K562 (cell line): ENCODE measurements at regions not wholly inside any gene's neighbourhood (a gene's known extent, or its start where the extent isn't known, plus 50 kb on each side); places are given as distances from the start of the nearest gene placed in this dataset.

Experiments used
- ATAC-seq: fragments of 200-7000 bp; cut with Tn5 transposase; 3 replicates; pipeline ENCODE4 v1.9.1; 2020; ENCODE audit warnings: moderate library complexity
- BruUV-seq: library from RNA; stranded (reverse); fragments of 400-500 nt; replicated peaks from 2 replicates; lab custom pipeline; 2021; lab: Mats Ljungman, UMichigan
- CTCF ChIA-PET: fragments of 300-600 bp; formaldehyde crosslinking; extraction: SDS; loops from one replicate; lab custom pipeline; 2021; ENCODE audit warnings: low intra/inter-chr PET ratio; lab: Yijun Ruan, JAX
- POLR2A ChIA-PET: fragments of 300-600, 350-650 bp; sonication (Branson Sonifier 250); formaldehyde crosslinking; extraction: SDS; loops from one replicate; lab custom pipeline; 2021; ENCODE audit warnings: antibody characterized with exemption, inconsistent platforms; lab: Yijun Ruan, JAX
- DNase-seq, 4 experiments: peaks; one replicate each; pipeline versions ENCODE4 v3.0.0 to v3.0.0-alpha.2; 2011 to 2018; ENCODE audit warnings: low spot score in 3 of 4, mixed read lengths in 3 of 4; ENCODE audit errors: extremely low read depth in 1 of 4
- FAIRE-seq: peaks from 2 replicates; lab custom pipeline; 2011; peaks lifted over from hg19 to GRCh38; lab: Jason Lieb, UNC
- H2AFZ ChIP-seq: 2 replicates; pipeline ENCODE4 v1.6.0; 2011; ENCODE audit warnings: low read depth, low read length, control low read depth, inconsistent platforms
- H3K27ac ChIP-seq: fragments of 200-600 bp; 3 replicates; pipeline ENCODE4 v1.8.0; 2011; ENCODE audit warnings: low read depth, mild to moderate bottlenecking, control low read depth, inconsistent platforms, low read length, moderate library complexity, mixed read lengths; ENCODE audit errors: extremely low read depth
- H3K27me3 ChIP-seq, 2 experiments: fragments of 300-600 bp in 1 of 2; 2 replicates in 1 of 2; 3 replicates in 1 of 2; pipeline versions ENCODE4 v1.6.0 to v1.8.0; 2011; ENCODE audit warnings: inconsistent platforms in 2 of 2, low read length in 2 of 2, mild to moderate bottlenecking in 1 of 2, mixed read lengths in 1 of 2, moderate library complexity in 1 of 2; ENCODE audit not compliant: control insufficient read depth in 2 of 2, insufficient read depth in 2 of 2
- H3K36me3 ChIP-seq: fragments of 300-600 bp; 3 replicates; pipeline ENCODE4 v1.8.0; 2011; ENCODE audit warnings: mild to moderate bottlenecking, low read length, inconsistent platforms; ENCODE audit not compliant: control insufficient read depth, insufficient read depth
- H3K4me1 ChIP-seq, 2 experiments: fragments of 200-600 bp in 1 of 2; replicated peaks in 1 of 2; 2 replicates in 1 of 2; 3 replicates in 1 of 2; pipeline versions ENCODE4 v1.5.1 to v1.8.0; 2011; ENCODE audit warnings: inconsistent platforms in 2 of 2, low read length in 2 of 2, mild to moderate bottlenecking in 1 of 2, mixed read lengths in 1 of 2, moderate library complexity in 1 of 2; ENCODE audit not compliant: control insufficient read depth in 2 of 2, insufficient read depth in 2 of 2
- H3K4me2 ChIP-seq: 2 replicates; pipeline ENCODE4 v1.6.1; 2011; ENCODE audit warnings: low read length, control low read depth, inconsistent platforms, mixed read lengths; ENCODE audit not compliant: insufficient read depth
- H3K4me3 ChIP-seq: fragments of 200-600 bp; sonication (generic), shearing (Covaris generic); 2 replicates; pipeline ENCODE4 v1.5.1; 2016; ENCODE audit warnings: control low read depth, inconsistent platforms
- H3K79me2 ChIP-seq: fragments of 200-600 bp; 3 replicates; pipeline ENCODE4 v1.8.0; 2011; ENCODE audit warnings: low read length, inconsistent platforms; ENCODE audit not compliant: control insufficient read depth, insufficient read depth
- H3K9ac ChIP-seq, 2 experiments: 2 replicates each; pipeline versions ENCODE4 v1.6.0 to v1.6.1; 2011; ENCODE audit warnings: low read depth in 2 of 2, low read length in 2 of 2, control low read depth in 1 of 2, inconsistent platforms in 1 of 2, mild to moderate bottlenecking in 1 of 2, mixed read lengths in 1 of 2; ENCODE audit not compliant: insufficient read depth in 1 of 2
- H3K9me1 ChIP-seq: one replicate; pipeline ENCODE4 v1.6.0; 2011; ENCODE audit warnings: inconsistent platforms, mild to moderate bottlenecking, low read length, moderate library complexity; ENCODE audit not compliant: control insufficient read depth, insufficient read depth
- H3K9me3 ChIP-seq: replicated peaks from 2 replicates; pipeline ENCODE4 v1.5.1; 2011; ENCODE audit warnings: low read depth, low read length, inconsistent platforms; ENCODE audit not compliant: control insufficient read depth, insufficient read depth
- H4K20me1 ChIP-seq: replicated peaks from 2 replicates; pipeline ENCODE4 v1.6.1; 2011; ENCODE audit warnings: low read length, inconsistent platforms, mixed read lengths; ENCODE audit not compliant: control insufficient read depth, insufficient read depth
- CBFA2T3 ChIP-seq: fragments of 450-650 bp; IDR thresholded peaks from 2 replicates; pipeline ENCODE4 v1.6.1; 2017
- COPS2 ChIP-seq: fragments of 450-650 bp; conservative IDR thresholded peaks from 2 replicates; pipeline ENCODE4 v1.6.1; 2016; ENCODE audit warnings: mild to moderate bottlenecking, moderate library complexity
- CSDE1 ChIP-seq, 2 experiments: fragments of 450-650 bp; IDR thresholded peaks; 2 replicates each; pipeline ENCODE4 v1.6.1; 2016; ENCODE audit warnings: mild to moderate bottlenecking in 1 of 2
- ELF4 ChIP-seq: fragments of 450-650 bp; formaldehyde crosslinking; IDR thresholded peaks from 2 replicates; pipeline ENCODE4 v1.4.0; 2022; ENCODE audit warnings: missing genetic modification characterization
- HMG20B ChIP-seq: fragments of 250-450 bp; sonication (Bioruptor Pico); IDR thresholded peaks from 2 replicates; pipeline ENCODE4 v1.5.0; 2021; ENCODE audit warnings: mild to moderate bottlenecking
- HNRNPUL1 ChIP-seq: fragments of 200-400 bp; formaldehyde crosslinking; IDR thresholded peaks from 2 replicates; pipeline ENCODE4 v1.6.1; 2017; ENCODE audit warnings: low read length
- MYC ChIP-seq, 2 experiments: fragments of 250-450 bp in 1 of 2; sonication (Bioruptor Pico) in 1 of 2; IDR thresholded peaks; 2 replicates each; pipeline versions ENCODE4 v1.5.1 to v1.6.1; 2012 to 2021; ENCODE audit warnings: low read depth in 2 of 2, borderline replicate concordance in 1 of 2, improper control_type of control experiment in 1 of 2, low read length in 1 of 2, mild to moderate bottlenecking in 1 of 2, moderate library complexity in 1 of 2
- PURB ChIP-seq: sonication (generic); formaldehyde crosslinking; IDR thresholded peaks from 2 replicates; pipeline ENCODE4 v1.9.0; 2021; ENCODE audit warnings: low read depth, mild to moderate bottlenecking, missing genetic modification reagents
- SP2 ChIP-seq: IDR thresholded peaks from 2 replicates; pipeline ENCODE4 v1.6.1; 2011; ENCODE audit warnings: mild to moderate bottlenecking, low read depth, low read length, moderate library complexity; ENCODE audit not compliant: poor library complexity, severe bottlenecking; ENCODE audit errors: extremely low read depth
- SRSF9 ChIP-seq: fragments of 200-400 bp; formaldehyde crosslinking; IDR thresholded peaks from 2 replicates; pipeline ENCODE4 v1.6.1; 2017; ENCODE audit warnings: low read depth, low read length, borderline replicate concordance
- TAF7 ChIP-seq: fragments of 450-650 bp; IDR thresholded peaks from 2 replicates; pipeline ENCODE4 v1.6.1; 2016; ENCODE audit warnings: missing genetic modification characterization, missing compliant biosample characterization
- ZBTB26 ChIP-seq: fragments of 450-650 bp; formaldehyde crosslinking; IDR thresholded peaks from 2 replicates; pipeline ENCODE4 v1.4.0; 2022; ENCODE audit warnings: missing genetic modification characterization
- ZC3H8 ChIP-seq: fragments of 450-650 bp; IDR thresholded peaks from 2 replicates; pipeline ENCODE4 v1.6.1; 2017
- ZNF274 ChIP-seq: IDR thresholded peaks from 2 replicates; pipeline ENCODE4 v1.6.1; 2011; ENCODE audit warnings: low read depth, mild to moderate bottlenecking, low read length, moderate library complexity, borderline replicate concordance
- ZNF717 ChIP-seq: fragments of 250-450 bp; sonication (Bioruptor Pico); IDR thresholded peaks from 2 replicates; pipeline ENCODE4 v1.5.0; 2021
- WGBS: fragments of 100-300 bp; shearing (Covaris generic); methylation state at CpG from one replicate; pipeline ENCODE4 v1.1.6; 2016; ENCODE audit warnings: low coverage, mixed read lengths; ENCODE audit not compliant: insufficient coverage; ENCODE audit errors: missing lambda C conversion rate; 5-methylcytosine and 5-hydroxymethylcytosine counted together
- in situ Hi-C: fragments of 300-500 bp; cut with MboI; formaldehyde crosslinking; loops from 4 replicates; pipeline ENCODE4 v1.15.0; 2018; ENCODE audit warnings: inconsistent platforms, mixed read lengths
- intact Hi-C: fragments of 100-400 bp; cut with micrococcal nuclease; formaldehyde crosslinking; loops from 2 replicates; pipeline ENCODE4 v1.14.2; 2022
- TF ChIP-seq, protein P1 (sequence below): sonication (generic); formaldehyde crosslinking; IDR thresholded peaks from 2 replicates; pipeline ENCODE4 v1.8.0; 2023; ENCODE audit warnings: mild to moderate bottlenecking, missing genetic modification reagents
- TF ChIP-seq, protein P2 (sequence below): fragments of 250-450 bp; sonication (Bioruptor Pico); IDR thresholded peaks from 2 replicates; pipeline ENCODE4 v1.6.1; 2021; ENCODE audit warnings: mild to moderate bottlenecking

GRCh38 chr9:89655990-89656657 is 51.3 kb downstream of the GADD45G start:
- Histone ChIP-seq H3K9me1 (no peaks in the 10 kb centered on the region), H3K36me3 (no peaks in the 10 kb centered on the region), H3K79me2 (no peaks in the 10 kb centered on the region), H4K20me1 (no peaks in the 10 kb centered on the region), H3K9me3 (no peaks in the 10 kb centered on the region), H3K9ac (no peak overlapping the region), H3K4me3 (no peak overlapping the region), H3K27ac (no peak overlapping the region), H3K4me2 (no peak overlapping the region), H2AFZ (no peak overlapping the region), H3K27me3 (peaks cover 3 to 45% of the 10 kb centered on the region in 2 experiments; a peak in 3 of 5 replicates), H3K4me1 (no peaks in the 10 kb centered on the region; a peak in 1 of 5 replicates)
- BruUV-seq: no TSS peak
- ChIA-PET CTCF (no interaction called here), POLR2A (no interaction called here)
- in situ Hi-C loops (no loop called here), intact Hi-C loops (no loop called here)
- ATAC-seq (no peak), DNase-seq (no peak), FAIRE-seq (no peak)
- WGBS: 0% methylated on average over 10 of the region's 18 CpGs
- TF ChIP-seq MYC (IDR thresholded peaks at IDR 0.05; ENCODE audit: low read depth, low read length): no peak
- no peak for TF ChIP-seq MYC (CRISPR knock-in tag; IDR thresholded peaks at IDR 0.05; ENCODE audit: borderline replicate concordance, low read depth)
- no peak for TF ChIP-seq HNRNPUL1
- TF ChIP-seq, protein P1, sequence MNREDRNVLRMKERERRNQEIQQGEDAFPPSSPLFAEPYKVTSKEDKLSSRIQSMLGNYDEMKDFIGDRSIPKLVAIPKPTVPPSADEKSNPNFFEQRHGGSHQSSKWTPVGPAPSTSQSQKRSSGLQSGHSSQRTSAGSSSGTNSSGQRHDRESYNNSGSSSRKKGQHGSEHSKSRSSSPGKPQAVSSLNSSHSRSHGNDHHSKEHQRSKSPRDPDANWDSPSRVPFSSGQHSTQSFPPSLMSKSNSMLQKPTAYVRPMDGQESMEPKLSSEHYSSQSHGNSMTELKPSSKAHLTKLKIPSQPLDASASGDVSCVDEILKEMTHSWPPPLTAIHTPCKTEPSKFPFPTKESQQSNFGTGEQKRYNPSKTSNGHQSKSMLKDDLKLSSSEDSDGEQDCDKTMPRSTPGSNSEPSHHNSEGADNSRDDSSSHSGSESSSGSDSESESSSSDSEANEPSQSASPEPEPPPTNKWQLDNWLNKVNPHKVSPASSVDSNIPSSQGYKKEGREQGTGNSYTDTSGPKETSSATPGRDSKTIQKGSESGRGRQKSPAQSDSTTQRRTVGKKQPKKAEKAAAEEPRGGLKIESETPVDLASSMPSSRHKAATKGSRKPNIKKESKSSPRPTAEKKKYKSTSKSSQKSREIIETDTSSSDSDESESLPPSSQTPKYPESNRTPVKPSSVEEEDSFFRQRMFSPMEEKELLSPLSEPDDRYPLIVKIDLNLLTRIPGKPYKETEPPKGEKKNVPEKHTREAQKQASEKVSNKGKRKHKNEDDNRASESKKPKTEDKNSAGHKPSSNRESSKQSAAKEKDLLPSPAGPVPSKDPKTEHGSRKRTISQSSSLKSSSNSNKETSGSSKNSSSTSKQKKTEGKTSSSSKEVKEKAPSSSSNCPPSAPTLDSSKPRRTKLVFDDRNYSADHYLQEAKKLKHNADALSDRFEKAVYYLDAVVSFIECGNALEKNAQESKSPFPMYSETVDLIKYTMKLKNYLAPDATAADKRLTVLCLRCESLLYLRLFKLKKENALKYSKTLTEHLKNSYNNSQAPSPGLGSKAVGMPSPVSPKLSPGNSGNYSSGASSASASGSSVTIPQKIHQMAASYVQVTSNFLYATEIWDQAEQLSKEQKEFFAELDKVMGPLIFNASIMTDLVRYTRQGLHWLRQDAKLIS (CRISPR knock-in tag): no peak
- TF ChIP-seq COPS2: no peak
- TF ChIP-seq SRSF9: no peak
- no peak for TF ChIP-seq ZNF717 (CRISPR knock-in tag)
- TF ChIP-seq ZC3H8: no peak
- no peak for TF ChIP-seq ZBTB26 (CRISPR knock-in tag)
- TF ChIP-seq PURB (CRISPR knock-in tag): no peak
- TF ChIP-seq, protein P2, sequence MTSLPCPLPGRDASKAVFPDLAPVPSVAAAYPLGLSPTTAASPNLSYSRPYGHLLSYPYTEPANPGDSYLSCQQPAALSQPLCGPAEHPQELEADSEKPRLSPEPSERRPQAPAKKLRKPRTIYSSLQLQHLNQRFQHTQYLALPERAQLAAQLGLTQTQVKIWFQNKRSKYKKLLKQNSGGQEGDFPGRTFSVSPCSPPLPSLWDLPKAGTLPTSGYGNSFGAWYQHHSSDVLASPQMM (CRISPR knock-in tag): no peak
- TF ChIP-seq HMG20B (CRISPR knock-in tag): no peak
- TF ChIP-seq ZNF274: no peak
- TF ChIP-seq CSDE1 (IDR thresholded peaks at IDR 0.05): no peak
- TF ChIP-seq SP2: no peak
- no peak for TF ChIP-seq TAF7 (tag)
- TF ChIP-seq CBFA2T3: no peak
- TF ChIP-seq ELF4 (CRISPR knock-in tag): no peak
